Renal cortex interstitium (tissue), 11 donors: ENCODE measurements at regions not wholly inside any gene's neighbourhood (a gene's known extent, or its start where the extent isn't known, plus 50 kb on each side); places are given as distances from the start of the nearest gene placed in this dataset.
"Not testable (repeated sequence)": the region's sequence is repeated elsewhere in the genome, so short reads cannot be mapped to it uniquely, and the experiment has no call there.

Experiments used
- DNase-seq, 11 donors: peaks; one replicate each; pipeline ENCODE4 v3.0.0-alpha.2; 2013; ENCODE audit warnings: low read depth in 9 of 11, low spot score in 4 of 11; ENCODE audit errors: extremely low read depth in 1 of 11

GRCh38 chr18:961644-962355 lies 57.1 kb downstream of the ADCYAP1 start:
- DNase-seq: peak in 8 of 11 donors; percentile 20 to 43 (median 28)

- no peak for DNase-seq
These were observed 58.6 kb downstream of the ADCYAP1 start for GRCh38 chr18:963276-963675.

- DNase-seq: no peak
These were observed 61.5 kb downstream of the ADCYAP1 start for GRCh38 chr18:965921-966758.

GRCh38 chr18:966759-967576 lies 62.3 kb downstream of the ADCYAP1 start:
- no peak for DNase-seq

GRCh38 chr18:968910-969309 lies 64.2 kb downstream of the ADCYAP1 start:
- not testable (repeated sequence) for DNase-seq

GRCh38 chr18:969311-969710 lies 64.6 kb downstream of the ADCYAP1 start:
- DNase-seq: not testable (repeated sequence)

GRCh38 chr18:974606-975005 lies 69.9 kb downstream of the ADCYAP1 start:
- not testable (repeated sequence) for DNase-seq

- not testable (repeated sequence) for DNase-seq
These were observed 71.9 kb downstream of the ADCYAP1 start for GRCh38 chr18:976393-977128.

- DNase-seq: not testable (repeated sequence)
These were observed 72.7 kb downstream of the ADCYAP1 start for GRCh38 chr18:977327-977726.

- not testable (repeated sequence) for DNase-seq
These were observed 73.1 kb downstream of the ADCYAP1 start for GRCh38 chr18:977732-978131.

GRCh38 chr18:980586-980985 lies 75.9 kb downstream of the ADCYAP1 start:
- no peak for DNase-seq

GRCh38 chr18:984004-984403 lies 79.3 kb downstream of the ADCYAP1 start:
- DNase-seq: no peak

GRCh38 chr18:985212-985661 lies 80.6 kb downstream of the ADCYAP1 start:
- no peak for DNase-seq

- no peak for DNase-seq
These were observed 81.4 kb downstream of the ADCYAP1 start for GRCh38 chr18:986051-986450.

- DNase-seq: no peak
These were observed 81.9 kb downstream of the ADCYAP1 start for GRCh38 chr18:986552-986951.

GRCh38 chr18:987325-988186 lies 82.9 kb downstream of the ADCYAP1 start:
- DNase-seq: no peak

GRCh38 chr18:989425-989824 lies 84.8 kb downstream of the ADCYAP1 start:
- no peak for DNase-seq

- no peak for DNase-seq
These were observed 85.5 kb downstream of the ADCYAP1 start for GRCh38 chr18:990197-990596.
